Fibroblast of mammary gland (primary cell): ENCODE measurements at regions not wholly inside any gene's neighbourhood (a gene's known extent, or its start where the extent isn't known, plus 50 kb on each side); places are given as distances from the start of the nearest gene placed in this dataset.

Experiments used
- DNase-seq: peaks from one replicate; pipeline ENCODE4 v3.0.0-alpha.2; 2010; ENCODE audit warnings: low read depth
- H3K4me3 ChIP-seq: 2 replicates; pipeline ENCODE4 v1.5.1; 2011; ENCODE audit warnings: low read depth, mild to moderate bottlenecking, low read length, moderate library complexity; ENCODE audit not compliant: control insufficient read depth
- TF ChIP-seq, protein P1 (sequence below): conservative IDR thresholded peaks from 2 replicates; pipeline ENCODE4 v1.5.1; 2011; ENCODE audit warnings: low read depth, low read length, inconsistent platforms; ENCODE audit not compliant: control insufficient read depth, insufficient read depth

DNA sequence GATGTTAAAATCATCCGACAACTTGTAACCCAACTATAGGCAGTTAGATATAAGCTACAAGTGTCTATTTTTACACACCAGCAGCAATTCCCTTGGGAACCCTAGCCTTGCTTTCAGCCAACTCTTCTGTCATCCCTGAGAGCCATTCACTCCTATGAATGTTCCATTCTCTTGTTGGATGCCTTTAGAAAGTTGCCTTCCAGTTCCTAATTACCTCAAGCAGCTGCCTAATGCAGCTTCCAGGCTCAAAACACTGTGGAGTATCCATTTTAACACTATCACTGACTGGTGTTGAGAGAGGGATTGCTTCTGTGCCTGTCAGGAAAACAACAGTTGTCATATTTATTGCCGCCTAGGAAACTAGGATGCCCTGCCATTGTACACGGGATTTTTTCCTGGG is 402.0 kb upstream of the ACVR2A start:
- DNase-seq = no peak
- TF ChIP-seq, protein P1, sequence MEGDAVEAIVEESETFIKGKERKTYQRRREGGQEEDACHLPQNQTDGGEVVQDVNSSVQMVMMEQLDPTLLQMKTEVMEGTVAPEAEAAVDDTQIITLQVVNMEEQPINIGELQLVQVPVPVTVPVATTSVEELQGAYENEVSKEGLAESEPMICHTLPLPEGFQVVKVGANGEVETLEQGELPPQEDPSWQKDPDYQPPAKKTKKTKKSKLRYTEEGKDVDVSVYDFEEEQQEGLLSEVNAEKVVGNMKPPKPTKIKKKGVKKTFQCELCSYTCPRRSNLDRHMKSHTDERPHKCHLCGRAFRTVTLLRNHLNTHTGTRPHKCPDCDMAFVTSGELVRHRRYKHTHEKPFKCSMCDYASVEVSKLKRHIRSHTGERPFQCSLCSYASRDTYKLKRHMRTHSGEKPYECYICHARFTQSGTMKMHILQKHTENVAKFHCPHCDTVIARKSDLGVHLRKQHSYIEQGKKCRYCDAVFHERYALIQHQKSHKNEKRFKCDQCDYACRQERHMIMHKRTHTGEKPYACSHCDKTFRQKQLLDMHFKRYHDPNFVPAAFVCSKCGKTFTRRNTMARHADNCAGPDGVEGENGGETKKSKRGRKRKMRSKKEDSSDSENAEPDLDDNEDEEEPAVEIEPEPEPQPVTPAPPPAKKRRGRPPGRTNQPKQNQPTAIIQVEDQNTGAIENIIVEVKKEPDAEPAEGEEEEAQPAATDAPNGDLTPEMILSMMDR = no peak
- H3K4me3 ChIP-seq = no peak overlapping the region

DNA sequence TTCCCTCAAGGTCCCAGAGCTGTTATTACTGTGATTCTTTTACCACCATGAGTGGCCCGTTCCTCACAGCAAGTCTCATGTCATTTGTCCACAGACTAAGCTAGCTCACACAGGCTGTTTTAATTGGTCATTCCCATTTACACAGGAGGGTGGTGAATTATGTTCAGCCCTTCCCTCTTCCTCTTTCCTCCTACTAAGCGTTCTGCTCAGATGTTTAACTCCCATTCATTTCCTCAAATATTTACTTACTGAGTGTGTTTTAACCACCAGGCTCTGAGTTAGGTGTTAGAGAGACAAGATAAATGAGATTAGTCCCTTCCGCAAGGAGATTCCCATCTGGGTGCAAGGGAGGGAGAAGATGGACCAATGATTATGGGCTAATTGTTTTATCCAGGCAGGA is 403.6 kb upstream of the ACVR2A start:
- DNase-seq = no peak
- no peak overlapping the region for H3K4me3 ChIP-seq
- TF ChIP-seq, protein P1 = no peak

DNA sequence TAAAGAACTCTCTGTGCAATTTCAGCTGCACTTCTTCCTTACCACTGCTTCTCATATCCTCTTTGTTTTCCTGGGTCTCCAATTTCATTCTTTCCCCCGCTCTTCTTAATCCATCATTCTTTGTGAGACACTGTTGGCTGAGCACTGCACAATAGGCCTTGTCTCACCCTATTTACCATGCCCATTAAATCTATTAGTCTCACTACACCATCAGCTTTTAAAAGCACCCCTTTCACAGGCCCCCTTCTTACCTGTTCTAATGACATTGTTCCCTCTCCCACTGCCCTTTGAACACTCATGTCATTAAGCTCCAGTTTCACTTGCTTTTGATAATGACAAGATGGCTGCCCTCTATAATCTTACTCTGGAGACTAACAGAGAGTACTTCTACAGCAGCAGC is 404.1 kb upstream of the ACVR2A start:
- no peak overlapping the region for H3K4me3 ChIP-seq
- no peak for DNase-seq
- TF ChIP-seq, protein P1 = no peak

DNA sequence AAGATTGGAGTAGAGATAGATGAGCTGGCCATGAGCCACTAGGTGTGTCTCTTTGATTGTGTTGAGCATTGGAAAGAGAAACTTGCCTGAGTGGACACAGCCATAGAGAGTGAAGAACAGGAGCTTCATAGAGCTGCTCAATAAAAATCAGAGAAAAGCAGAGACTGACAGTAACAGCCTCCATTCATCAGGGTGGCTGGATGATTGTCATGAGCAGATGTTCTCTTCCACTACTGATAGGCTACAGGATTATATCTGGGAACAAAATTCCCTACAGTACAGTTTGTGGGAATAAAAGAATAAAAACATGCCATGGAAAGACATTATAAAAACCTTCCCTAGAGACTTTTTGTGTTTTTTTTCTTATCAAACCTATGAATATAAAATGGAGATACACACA is 404.8 kb upstream of the ACVR2A start:
- TF ChIP-seq, protein P1 = no peak
- DNase-seq = no peak
- no peak overlapping the region for H3K4me3 ChIP-seq

DNA sequence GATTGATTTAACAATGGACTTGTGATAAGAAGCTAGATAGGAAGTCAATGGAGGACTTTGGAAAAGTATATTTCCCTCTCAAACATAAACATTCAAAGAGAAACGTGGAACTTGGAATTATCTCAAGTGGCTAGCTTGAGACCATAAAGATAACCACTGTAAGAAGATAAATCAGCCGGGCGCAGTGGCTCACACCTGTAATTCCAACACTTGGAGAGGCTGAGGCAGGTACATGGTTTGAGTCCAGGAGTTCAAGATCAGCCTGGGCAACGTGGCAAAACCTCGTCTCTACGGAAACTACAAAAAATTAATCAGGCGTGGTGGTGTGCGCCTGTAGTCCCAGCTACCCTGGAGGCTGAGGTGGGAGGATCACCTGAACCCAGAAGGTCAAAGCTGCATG is 405.9 kb upstream of the ACVR2A start:
- H3K4me3 ChIP-seq = no peak overlapping the region
- DNase-seq = no peak
- TF ChIP-seq, protein P1 = no peak

DNA sequence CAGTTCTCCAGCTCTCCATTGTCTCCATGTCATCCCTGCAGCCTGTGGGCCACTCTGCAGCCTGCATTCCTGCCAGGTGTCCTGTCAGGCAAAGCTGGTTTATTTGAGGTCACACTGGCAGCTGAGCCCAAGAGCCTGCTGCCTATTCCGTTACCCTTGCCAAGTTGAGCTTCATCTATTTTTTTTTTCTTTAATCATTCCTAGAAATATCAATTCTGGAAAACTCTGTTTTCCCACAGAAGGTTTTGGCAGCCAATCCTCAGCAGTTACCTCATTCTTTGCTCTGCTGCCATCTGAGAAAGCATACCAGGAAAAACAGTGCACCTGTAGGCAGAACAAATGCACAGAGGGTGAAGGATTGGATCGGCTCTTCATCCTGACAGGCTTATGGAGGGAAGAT is 411.0 kb upstream of the ACVR2A start:
- TF ChIP-seq, protein P1 = no peak
- no peak overlapping the region for H3K4me3 ChIP-seq
- DNase-seq = no peak

DNA sequence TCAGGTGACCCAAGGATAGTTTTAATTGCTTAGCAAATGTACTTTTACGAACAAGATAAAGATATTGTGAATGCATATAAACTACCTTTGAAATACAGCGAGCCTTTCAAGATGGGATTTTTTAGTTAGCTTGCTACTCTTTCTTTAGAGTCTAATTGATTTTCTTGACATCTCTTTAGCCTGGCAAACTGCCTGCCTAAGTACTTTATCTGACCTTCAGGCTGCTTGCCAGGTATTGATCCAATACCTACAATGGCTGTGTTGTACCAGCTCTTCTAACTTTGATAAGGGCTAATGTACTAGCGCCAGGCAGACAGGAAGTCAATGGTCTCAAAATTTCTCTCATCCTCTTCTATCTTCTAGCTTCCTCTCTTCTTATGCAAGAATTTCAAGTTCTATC is 414.4 kb upstream of the ACVR2A start:
- H3K4me3 ChIP-seq = no peak overlapping the region
- no peak for DNase-seq
- TF ChIP-seq, protein P1 = no peak
